GM12878 (cell line): ENCODE measurements at regions not wholly inside any gene's neighbourhood (a gene's known extent, or its start where the extent isn't known, plus 50 kb on each side); places are given as distances from the start of the nearest gene placed in this dataset.

Experiments used
- CEBPZ ChIP-seq: fragments of 150-350 bp; IDR thresholded peaks from 2 replicates; pipeline ENCODE4 v1.6.1; 2016; ENCODE audit warnings: low read depth, low read length
- CREB1 ChIP-seq: IDR thresholded peaks from 2 replicates; pipeline ENCODE4 v1.6.1; 2012; ENCODE audit warnings: low read depth, mild to moderate bottlenecking, inconsistent platforms
- EGR1 ChIP-seq, 2 experiments: IDR thresholded peaks; 1 replicate in 1 of 2; 2 replicates in 1 of 2; pipeline ENCODE4 v1.6.1; 2011 to 2012; ENCODE audit warnings: low read depth in 2 of 2, low read length in 2 of 2, borderline replicate concordance in 1 of 2, mild to moderate bottlenecking in 1 of 2, moderate library complexity in 1 of 2
- FOXM1 ChIP-seq: IDR thresholded peaks from 2 replicates; pipeline ENCODE4 v1.6.1; 2012; ENCODE audit warnings: low read depth, mild to moderate bottlenecking, inconsistent platforms, low read length, moderate library complexity
- JUND ChIP-seq: IDR thresholded peaks from 2 replicates; pipeline ENCODE4 v1.6.1; 2012; ENCODE audit warnings: low read depth, mild to moderate bottlenecking, low read length, improper control_type of control experiment, moderate library complexity
- RUNX3 ChIP-seq: IDR thresholded peaks from 2 replicates; pipeline ENCODE4 v1.6.1; 2012; ENCODE audit warnings: low read length, inconsistent platforms
- ZNF274 ChIP-seq: IDR thresholded peaks from one replicate; pipeline ENCODE4 v1.8.0; 2011; ENCODE audit not compliant: insufficient read length, insufficient read depth
- TF ChIP-seq, protein P1 (sequence below): fragments of 450-650 bp; IDR thresholded peaks from 2 replicates; pipeline ENCODE4 v1.6.1; 2017; ENCODE audit warnings: mild to moderate bottlenecking, low read depth, inconsistent platforms; ENCODE audit not compliant: poor library complexity, severe bottlenecking
- TF ChIP-seq, protein P2 (sequence below): IDR thresholded peaks from 2 replicates; pipeline ENCODE4 v1.6.1; 2012; ENCODE audit warnings: mild to moderate bottlenecking, low read depth, low read length
- TF ChIP-seq, protein P3 (sequence below): fragments of 450-650 bp; IDR thresholded peaks from 2 replicates; pipeline ENCODE4 v1.6.1; 2017; ENCODE audit warnings: mild to moderate bottlenecking, moderate library complexity
- TF ChIP-seq, protein P4 (sequence below): fragments of 450-650 bp; IDR thresholded peaks from 2 replicates; pipeline ENCODE4 v1.6.1; 2017; ENCODE audit warnings: borderline replicate concordance

DNA sequence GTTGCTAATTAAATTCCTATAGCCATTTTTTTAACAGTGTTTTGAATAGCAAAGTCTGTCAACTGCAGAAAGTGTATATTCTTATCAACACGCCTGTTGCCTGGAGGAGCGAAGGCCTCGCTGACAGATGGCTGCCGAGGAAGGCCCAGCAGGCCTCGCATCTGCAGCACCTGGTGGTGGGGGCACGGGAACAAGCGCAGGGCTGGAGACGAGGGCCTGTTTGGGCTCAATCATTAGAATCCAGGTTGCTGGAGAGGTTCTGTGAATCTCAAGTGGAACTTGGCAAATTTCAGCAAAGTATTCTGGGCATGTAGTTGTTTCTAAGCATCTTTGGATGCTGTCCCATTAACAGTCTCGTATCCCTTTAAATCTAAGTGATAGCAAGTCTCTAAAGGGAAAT, 66.1 kb upstream of the FAM204A start (continued):
- TF ChIP-seq, protein P1, sequence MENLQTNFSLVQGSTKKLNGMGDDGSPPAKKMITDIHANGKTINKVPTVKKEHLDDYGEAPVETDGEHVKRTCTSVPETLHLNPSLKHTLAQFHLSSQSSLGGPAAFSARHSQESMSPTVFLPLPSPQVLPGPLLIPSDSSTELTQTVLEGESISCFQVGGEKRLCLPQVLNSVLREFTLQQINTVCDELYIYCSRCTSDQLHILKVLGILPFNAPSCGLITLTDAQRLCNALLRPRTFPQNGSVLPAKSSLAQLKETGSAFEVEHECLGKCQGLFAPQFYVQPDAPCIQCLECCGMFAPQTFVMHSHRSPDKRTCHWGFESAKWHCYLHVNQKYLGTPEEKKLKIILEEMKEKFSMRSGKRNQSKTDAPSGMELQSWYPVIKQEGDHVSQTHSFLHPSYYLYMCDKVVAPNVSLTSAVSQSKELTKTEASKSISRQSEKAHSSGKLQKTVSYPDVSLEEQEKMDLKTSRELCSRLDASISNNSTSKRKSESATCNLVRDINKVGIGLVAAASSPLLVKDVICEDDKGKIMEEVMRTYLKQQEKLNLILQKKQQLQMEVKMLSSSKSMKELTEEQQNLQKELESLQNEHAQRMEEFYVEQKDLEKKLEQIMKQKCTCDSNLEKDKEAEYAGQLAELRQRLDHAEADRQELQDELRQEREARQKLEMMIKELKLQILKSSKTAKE: no peak
- TF ChIP-seq CREB1 (no peak), FOXM1 (no peak), EGR1 (IDR thresholded peaks at IDR 0.05; ENCODE audit: borderline replicate concordance in 1 of 2, low read depth in 2 of 2, low read length in 2 of 2) (no peak), RUNX3 (no peak), JUND (no peak), ZNF274 (no peak), CEBPZ (no peak)
- TF ChIP-seq, protein P2, sequence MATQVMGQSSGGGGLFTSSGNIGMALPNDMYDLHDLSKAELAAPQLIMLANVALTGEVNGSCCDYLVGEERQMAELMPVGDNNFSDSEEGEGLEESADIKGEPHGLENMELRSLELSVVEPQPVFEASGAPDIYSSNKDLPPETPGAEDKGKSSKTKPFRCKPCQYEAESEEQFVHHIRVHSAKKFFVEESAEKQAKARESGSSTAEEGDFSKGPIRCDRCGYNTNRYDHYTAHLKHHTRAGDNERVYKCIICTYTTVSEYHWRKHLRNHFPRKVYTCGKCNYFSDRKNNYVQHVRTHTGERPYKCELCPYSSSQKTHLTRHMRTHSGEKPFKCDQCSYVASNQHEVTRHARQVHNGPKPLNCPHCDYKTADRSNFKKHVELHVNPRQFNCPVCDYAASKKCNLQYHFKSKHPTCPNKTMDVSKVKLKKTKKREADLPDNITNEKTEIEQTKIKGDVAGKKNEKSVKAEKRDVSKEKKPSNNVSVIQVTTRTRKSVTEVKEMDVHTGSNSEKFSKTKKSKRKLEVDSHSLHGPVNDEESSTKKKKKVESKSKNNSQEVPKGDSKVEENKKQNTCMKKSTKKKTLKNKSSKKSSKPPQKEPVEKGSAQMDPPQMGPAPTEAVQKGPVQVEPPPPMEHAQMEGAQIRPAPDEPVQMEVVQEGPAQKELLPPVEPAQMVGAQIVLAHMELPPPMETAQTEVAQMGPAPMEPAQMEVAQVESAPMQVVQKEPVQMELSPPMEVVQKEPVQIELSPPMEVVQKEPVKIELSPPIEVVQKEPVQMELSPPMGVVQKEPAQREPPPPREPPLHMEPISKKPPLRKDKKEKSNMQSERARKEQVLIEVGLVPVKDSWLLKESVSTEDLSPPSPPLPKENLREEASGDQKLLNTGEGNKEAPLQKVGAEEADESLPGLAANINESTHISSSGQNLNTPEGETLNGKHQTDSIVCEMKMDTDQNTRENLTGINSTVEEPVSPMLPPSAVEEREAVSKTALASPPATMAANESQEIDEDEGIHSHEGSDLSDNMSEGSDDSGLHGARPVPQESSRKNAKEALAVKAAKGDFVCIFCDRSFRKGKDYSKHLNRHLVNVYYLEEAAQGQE: no peak
- TF ChIP-seq, protein P3, sequence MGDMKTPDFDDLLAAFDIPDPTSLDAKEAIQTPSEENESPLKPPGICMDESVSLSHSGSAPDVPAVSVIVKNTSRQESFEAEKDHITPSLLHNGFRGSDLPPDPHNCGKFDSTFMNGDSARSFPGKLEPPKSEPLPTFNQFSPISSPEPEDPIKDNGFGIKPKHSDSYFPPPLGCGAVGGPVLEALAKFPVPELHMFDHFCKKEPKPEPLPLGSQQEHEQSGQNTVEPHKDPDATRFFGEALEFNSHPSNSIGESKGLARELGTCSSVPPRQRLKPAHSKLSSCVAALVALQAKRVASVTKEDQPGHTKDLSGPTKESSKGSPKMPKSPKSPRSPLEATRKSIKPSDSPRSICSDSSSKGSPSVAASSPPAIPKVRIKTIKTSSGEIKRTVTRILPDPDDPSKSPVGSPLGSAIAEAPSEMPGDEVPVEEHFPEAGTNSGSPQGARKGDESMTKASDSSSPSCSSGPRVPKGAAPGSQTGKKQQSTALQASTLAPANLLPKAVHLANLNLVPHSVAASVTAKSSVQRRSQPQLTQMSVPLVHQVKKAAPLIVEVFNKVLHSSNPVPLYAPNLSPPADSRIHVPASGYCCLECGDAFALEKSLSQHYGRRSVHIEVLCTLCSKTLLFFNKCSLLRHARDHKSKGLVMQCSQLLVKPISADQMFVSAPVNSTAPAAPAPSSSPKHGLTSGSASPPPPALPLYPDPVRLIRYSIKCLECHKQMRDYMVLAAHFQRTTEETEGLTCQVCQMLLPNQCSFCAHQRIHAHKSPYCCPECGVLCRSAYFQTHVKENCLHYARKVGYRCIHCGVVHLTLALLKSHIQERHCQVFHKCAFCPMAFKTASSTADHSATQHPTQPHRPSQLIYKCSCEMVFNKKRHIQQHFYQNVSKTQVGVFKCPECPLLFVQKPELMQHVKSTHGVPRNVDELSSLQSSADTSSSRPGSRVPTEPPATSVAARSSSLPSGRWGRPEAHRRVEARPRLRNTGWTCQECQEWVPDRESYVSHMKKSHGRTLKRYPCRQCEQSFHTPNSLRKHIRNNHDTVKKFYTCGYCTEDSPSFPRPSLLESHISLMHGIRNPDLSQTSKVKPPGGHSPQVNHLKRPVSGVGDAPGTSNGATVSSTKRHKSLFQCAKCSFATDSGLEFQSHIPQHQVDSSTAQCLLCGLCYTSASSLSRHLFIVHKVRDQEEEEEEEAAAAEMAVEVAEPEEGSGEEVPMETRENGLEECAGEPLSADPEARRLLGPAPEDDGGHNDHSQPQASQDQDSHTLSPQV: no peak
- TF ChIP-seq, protein P4, sequence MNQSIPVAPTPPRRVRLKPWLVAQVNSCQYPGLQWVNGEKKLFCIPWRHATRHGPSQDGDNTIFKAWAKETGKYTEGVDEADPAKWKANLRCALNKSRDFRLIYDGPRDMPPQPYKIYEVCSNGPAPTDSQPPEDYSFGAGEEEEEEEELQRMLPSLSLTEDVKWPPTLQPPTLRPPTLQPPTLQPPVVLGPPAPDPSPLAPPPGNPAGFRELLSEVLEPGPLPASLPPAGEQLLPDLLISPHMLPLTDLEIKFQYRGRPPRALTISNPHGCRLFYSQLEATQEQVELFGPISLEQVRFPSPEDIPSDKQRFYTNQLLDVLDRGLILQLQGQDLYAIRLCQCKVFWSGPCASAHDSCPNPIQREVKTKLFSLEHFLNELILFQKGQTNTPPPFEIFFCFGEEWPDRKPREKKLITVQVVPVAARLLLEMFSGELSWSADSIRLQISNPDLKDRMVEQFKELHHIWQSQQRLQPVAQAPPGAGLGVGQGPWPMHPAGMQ: no peak
